HG03378 (cell line): ENCODE measurements at regions not wholly inside any gene's neighbourhood (a gene's known extent, or its start where the extent isn't known, plus 50 kb on each side); places are given as distances from the start of the nearest gene placed in this dataset.
"Not testable (repeated sequence)": the region's sequence is repeated elsewhere in the genome, so short reads cannot be mapped to it uniquely, and the experiment has no call there.

Experiments
- ATAC-seq: cut with Tn5 transposase; IDR thresholded peaks from one replicate; pipeline ENCODE4 v1.9.1; 2021; ENCODE audit warnings: mild to moderate bottlenecking, moderate library complexity; ENCODE audit not compliant: unreplicated experiment

GRCh38 chr9:82115900-82116299, 127.3 kb downstream of the SPATA31D1 start:
- no peak for ATAC-seq

GRCh38 chr9:82116556-82116955, 128.0 kb downstream of the SPATA31D1 start:
- no peak for ATAC-seq

GRCh38 chr9:82117026-82117811, 128.6 kb downstream of the SPATA31D1 start:
- no peak for ATAC-seq

GRCh38 chr9:82122731-82123130, 134.2 kb downstream of the SPATA31D1 start:
- no peak for ATAC-seq

- no peak for ATAC-seq
These were observed 135.5 kb downstream of the SPATA31D1 start for GRCh38 chr9:82124090-82124489.

GRCh38 chr9:82126256-82126655, 137.7 kb downstream of the SPATA31D1 start:
- no peak for ATAC-seq

- ATAC-seq: peak; percentile 35
These were observed 138.9 kb downstream of the SPATA31D1 start for GRCh38 chr9:82127465-82127864.

GRCh38 chr9:82128011-82128696, 139.6 kb downstream of the SPATA31D1 start:
- peak; percentile 99 for ATAC-seq

GRCh38 chr9:82129708-82130107, 141.1 kb downstream of the SPATA31D1 start:
- no peak for ATAC-seq

- no peak for ATAC-seq
These were observed 141.9 kb downstream of the SPATA31D1 start for GRCh38 chr9:82130331-82131042.

GRCh38 chr9:82131072-82131471, 142.5 kb downstream of the SPATA31D1 start:
- ATAC-seq: no peak

- ATAC-seq: no peak
These were observed 143.5 kb downstream of the SPATA31D1 start for GRCh38 chr9:82132024-82132423.

- no peak for ATAC-seq
These were observed 145.4 kb downstream of the SPATA31D1 start for GRCh38 chr9:82134010-82134409.

GRCh38 chr9:82135106-82135505, 146.5 kb downstream of the SPATA31D1 start:
- peak; percentile 39 for ATAC-seq

GRCh38 chr9:82138081-82138480, 149.5 kb downstream of the SPATA31D1 start:
- not testable (repeated sequence) for ATAC-seq

- ATAC-seq: no peak
These were observed 151.9 kb downstream of the SPATA31D1 start for GRCh38 chr9:82140471-82140870.

- ATAC-seq: no peak
These were observed 156.2 kb downstream of the SPATA31D1 start for GRCh38 chr9:82144803-82145202.

GRCh38 chr9:82146677-82147076, 158.1 kb downstream of the SPATA31D1 start:
- ATAC-seq: no peak

GRCh38 chr9:82147798-82148425, 159.3 kb downstream of the SPATA31D1 start:
- no peak for ATAC-seq

- ATAC-seq: no peak
These were observed 159.8 kb downstream of the SPATA31D1 start for GRCh38 chr9:82148426-82148810.

- no peak for ATAC-seq
These were observed 160.4 kb downstream of the SPATA31D1 start for GRCh38 chr9:82148901-82149461.
